ENCODE measurements at regions not wholly inside any gene's neighbourhood (a gene's known extent, or its start where the extent isn't known, plus 50 kb on each side); places are given as distances from the start of the nearest gene placed in this dataset.

GRCh38 chr4:18858229-18858922 lies 836.8 kb upstream of the LCORL start:
- TF ChIP-seq POLR2A (IDR thresholded peaks at IDR 0.05) (no peak), CTCF (IDR thresholded peaks at IDR 0.05) (no peak)

All from esophagus squamous epithelium (tissue), 4 donors.